ENCODE measurements at regions not wholly inside any gene's neighbourhood (a gene's known extent, or its start where the extent isn't known, plus 50 kb on each side); places are given as distances from the start of the nearest gene placed in this dataset.

- TF ChIP-seq, protein P1, sequence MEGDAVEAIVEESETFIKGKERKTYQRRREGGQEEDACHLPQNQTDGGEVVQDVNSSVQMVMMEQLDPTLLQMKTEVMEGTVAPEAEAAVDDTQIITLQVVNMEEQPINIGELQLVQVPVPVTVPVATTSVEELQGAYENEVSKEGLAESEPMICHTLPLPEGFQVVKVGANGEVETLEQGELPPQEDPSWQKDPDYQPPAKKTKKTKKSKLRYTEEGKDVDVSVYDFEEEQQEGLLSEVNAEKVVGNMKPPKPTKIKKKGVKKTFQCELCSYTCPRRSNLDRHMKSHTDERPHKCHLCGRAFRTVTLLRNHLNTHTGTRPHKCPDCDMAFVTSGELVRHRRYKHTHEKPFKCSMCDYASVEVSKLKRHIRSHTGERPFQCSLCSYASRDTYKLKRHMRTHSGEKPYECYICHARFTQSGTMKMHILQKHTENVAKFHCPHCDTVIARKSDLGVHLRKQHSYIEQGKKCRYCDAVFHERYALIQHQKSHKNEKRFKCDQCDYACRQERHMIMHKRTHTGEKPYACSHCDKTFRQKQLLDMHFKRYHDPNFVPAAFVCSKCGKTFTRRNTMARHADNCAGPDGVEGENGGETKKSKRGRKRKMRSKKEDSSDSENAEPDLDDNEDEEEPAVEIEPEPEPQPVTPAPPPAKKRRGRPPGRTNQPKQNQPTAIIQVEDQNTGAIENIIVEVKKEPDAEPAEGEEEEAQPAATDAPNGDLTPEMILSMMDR (conservative IDR thresholded peaks at IDR 0.05), result no peak
- TF ChIP-seq EZH2 (IDR thresholded peaks at IDR 0.05; ENCODE audit: low read depth), result no peak
These were observed 166.5 kb upstream of the CXCR4 start for GRCh38 chr2:136284226-136285119.
